ENCODE measurements at regions not wholly inside any gene's neighbourhood (a gene's known extent, or its start where the extent isn't known, plus 50 kb on each side); places are given as distances from the start of the nearest gene placed in this dataset.
"Not testable (repeated sequence)": the region's sequence is repeated elsewhere in the genome, so short reads cannot be mapped to it uniquely, and the experiment has no call there.

- DNase-seq = no peak
These were observed 89.0 kb upstream of the STOX2 start for GRCh38 chr4:183816077-183816476.

- no peak for DNase-seq
These were observed 88.1 kb upstream of the STOX2 start for GRCh38 chr4:183816882-183817509.

- DNase-seq = not testable (repeated sequence)
These were observed 86.5 kb upstream of the STOX2 start for GRCh38 chr4:183818591-183818990.

- DNase-seq = no peak
These were observed 83.8 kb upstream of the STOX2 start for GRCh38 chr4:183821076-183821853.

GRCh38 chr4:183823434-183823833, 81.7 kb upstream of the STOX2 start:
- no peak for DNase-seq

- DNase-seq = no peak
These were observed 79.8 kb upstream of the STOX2 start for GRCh38 chr4:183825346-183825745.

GRCh38 chr4:183826461-183826860, 78.6 kb upstream of the STOX2 start:
- DNase-seq = no peak

GRCh38 chr4:183828125-183828524, 77.0 kb upstream of the STOX2 start:
- no peak for DNase-seq

GRCh38 chr4:183828839-183829238, 76.3 kb upstream of the STOX2 start:
- no peak for DNase-seq

GRCh38 chr4:183830438-183830985, 74.6 kb upstream of the STOX2 start:
- DNase-seq = peak; percentile 41

- DNase-seq = peak; percentile 81
These were observed 74.1 kb upstream of the STOX2 start for GRCh38 chr4:183831026-183831446.

- no peak for DNase-seq
These were observed 73.4 kb upstream of the STOX2 start for GRCh38 chr4:183831683-183832082.

- DNase-seq = no peak
These were observed 72.2 kb upstream of the STOX2 start for GRCh38 chr4:183832776-183833450.

GRCh38 chr4:183834252-183834651, 70.9 kb upstream of the STOX2 start:
- DNase-seq = no peak

- no peak for DNase-seq
These were observed 67.9 kb upstream of the STOX2 start for GRCh38 chr4:183837222-183837621.

GRCh38 chr4:183838987-183839712, 66.0 kb upstream of the STOX2 start:
- peak; percentile 41 for DNase-seq

- DNase-seq = peak; percentile 89
These were observed 64.8 kb upstream of the STOX2 start for GRCh38 chr4:183840311-183840710.

- DNase-seq = no peak
These were observed 64.1 kb upstream of the STOX2 start for GRCh38 chr4:183841001-183841400.

- no peak for DNase-seq
These were observed 63.0 kb upstream of the STOX2 start for GRCh38 chr4:183842129-183842528.

GRCh38 chr4:183843248-183843671, 61.8 kb upstream of the STOX2 start:
- DNase-seq = no peak

- no peak for DNase-seq
These were observed 58.2 kb upstream of the STOX2 start for GRCh38 chr4:183846951-183847350.

- no peak for DNase-seq
These were observed 56.3 kb upstream of the STOX2 start for GRCh38 chr4:183848805-183849204.

All from dermis blood vessel endothelial cell (primary cell).